Spinal cord (tissue), 9 donors: ENCODE measurements at regions not wholly inside any gene's neighbourhood (a gene's known extent, or its start where the extent isn't known, plus 50 kb on each side); places are given as distances from the start of the nearest gene placed in this dataset.
A peak's percentile ranks its signal among the peaks of the same experiment; 100 is the strongest.

Experiments used
- DNase-seq, 6 donors: peaks; one replicate each; pipeline versions ENCODE4 v3.0.0 to v3.0.0-alpha.2; 2013 to 2015; ENCODE audit warnings: low spot score in 6 of 6, low read depth in 4 of 6
- H3K27ac ChIP-seq: one replicate; pipeline ENCODE4 v1.5.1; 2013; ENCODE audit warnings: low read depth, low read length, control low read depth
- H3K27me3 ChIP-seq: one replicate; pipeline ENCODE4 v1.6.1; 2013; ENCODE audit warnings: low read length; ENCODE audit not compliant: control insufficient read depth, insufficient read depth
- H3K36me3 ChIP-seq: one replicate; pipeline ENCODE4 v1.6.1; 2013; ENCODE audit warnings: low read length; ENCODE audit not compliant: control insufficient read depth, insufficient read depth
- H3K4me1 ChIP-seq: one replicate; pipeline ENCODE4 v1.6.1; 2013; ENCODE audit warnings: low read length; ENCODE audit not compliant: control insufficient read depth, insufficient read depth
- H3K4me3 ChIP-seq: one replicate; pipeline ENCODE4 v1.5.1; 2013; ENCODE audit warnings: low read depth, low read length, control low read depth
- H3K9me3 ChIP-seq: one replicate; pipeline ENCODE4 v1.6.1; 2013; ENCODE audit warnings: low read length; ENCODE audit not compliant: control insufficient read depth, insufficient read depth
- WGBS: methylation state at CpG from one replicate; pipeline ENCODE4 v1.1.5; 2013; ENCODE audit warnings: missing lambda C conversion rate; ENCODE audit not compliant: insufficient coverage; 5-methylcytosine and 5-hydroxymethylcytosine counted together
- donor health status: healthy.

- 0% methylated on average over 28 of the region's 28 CpGs for WGBS
Measured at GRCh38 chr3:69541711-69542088, 155.8 kb upstream of the FRMD4B start.

GRCh38 chr3:69540706-69541581 is 155.1 kb upstream of the FRMD4B start:
- WGBS, result 30% methylated on average over 12 of the region's 24 CpGs
- no peaks in the 10 kb centered on the region for H3K9me3 ChIP-seq
- peaks cover 15% of the 10 kb centered on the region for H3K4me1 ChIP-seq
- H3K4me3 ChIP-seq, result peak overlapping the region; percentile 64
- peak in 3 of 6 donors; percentile 29 to 74 (median 58) for DNase-seq
- H3K36me3 ChIP-seq, result peaks cover 3% of the 10 kb centered on the region
- H3K27ac ChIP-seq, result no peak overlapping the region
- peaks cover 7% of the 10 kb centered on the region for H3K27me3 ChIP-seq

More at GRCh38 chr3:69541711-69542088, 155.8 kb upstream of the FRMD4B start:
- Histone ChIP-seq H3K27me3 (peaks cover 7% of the 10 kb centered on the region), H3K36me3 (no peaks in the 10 kb centered on the region), H3K4me3 (peak overlapping the region; percentile 64), H3K27ac (no peak overlapping the region), H3K9me3 (no peaks in the 10 kb centered on the region), H3K4me1 (peaks cover 14% of the 10 kb centered on the region)
- DNase-seq, result peak in 2 of 6 donors; percentile 60 to 67

GRCh38 chr3:69539134-69539533 is 153.2 kb upstream of the FRMD4B start:
- H3K4me3 ChIP-seq, result no peak overlapping the region
- no CpG with 5 or more reads among the region's 2 CpGs for WGBS
- H3K27ac ChIP-seq, result no peak overlapping the region
- no peaks in the 10 kb centered on the region for H3K9me3 ChIP-seq
- H3K27me3 ChIP-seq, result peaks cover 7% of the 10 kb centered on the region
- peaks cover 3% of the 10 kb centered on the region for H3K36me3 ChIP-seq
- DNase-seq, result peak in 1 of 6 donors; percentile 37
- H3K4me1 ChIP-seq, result peaks cover 17% of the 10 kb centered on the region

- H3K36me3 ChIP-seq, result peaks cover 3% of the 10 kb centered on the region
- no peak overlapping the region for H3K4me3 ChIP-seq
- H3K9me3 ChIP-seq, result no peaks in the 10 kb centered on the region
- H3K4me1 ChIP-seq, result peaks cover 17% of the 10 kb centered on the region
- H3K27ac ChIP-seq, result no peak overlapping the region
- DNase-seq, result no peak
- WGBS, result no CpG with 5 or more reads among the region's 1 CpG
- peaks cover 7% of the 10 kb centered on the region for H3K27me3 ChIP-seq
Measured at GRCh38 chr3:69538281-69538680, 152.4 kb upstream of the FRMD4B start.

- H3K4me1 ChIP-seq, result peaks cover 13% of the 10 kb centered on the region
- peaks cover 4% of the 10 kb centered on the region for H3K27me3 ChIP-seq
- H3K4me3 ChIP-seq, result no peak overlapping the region
- 82% methylated on average over 18 of the region's 19 CpGs for WGBS
- no peaks in the 10 kb centered on the region for H3K9me3 ChIP-seq
- no peak for DNase-seq
- H3K36me3 ChIP-seq, result peaks cover 3% of the 10 kb centered on the region
- no peak overlapping the region for H3K27ac ChIP-seq
Measured at GRCh38 chr3:69536306-69537020, 150.6 kb upstream of the FRMD4B start.

- Histone ChIP-seq H3K36me3 (peaks cover 3% of the 10 kb centered on the region), H3K4me3 (no peak overlapping the region), H3K4me1 (peaks cover 9% of the 10 kb centered on the region), H3K9me3 (no peaks in the 10 kb centered on the region), H3K27me3 (peaks cover under 1% of the 10 kb centered on the region), H3K27ac (no peak overlapping the region)
- WGBS, result 92% methylated on average over 9 of the region's 9 CpGs
- no peak for DNase-seq
Measured at GRCh38 chr3:69535613-69536012, 149.7 kb upstream of the FRMD4B start.

GRCh38 chr3:69532547-69533224 is 146.8 kb upstream of the FRMD4B start:
- H3K27me3 ChIP-seq, result no peaks in the 10 kb centered on the region
- WGBS, result 13% methylated on average over 5 of the region's 5 CpGs
- peaks cover 3% of the 10 kb centered on the region for H3K36me3 ChIP-seq
- peaks cover 9% of the 10 kb centered on the region for H3K4me1 ChIP-seq
- no peaks in the 10 kb centered on the region for H3K9me3 ChIP-seq
- H3K4me3 ChIP-seq, result no peak overlapping the region
- peak in 2 of 6 donors; percentile 48 to 82 for DNase-seq
- H3K27ac ChIP-seq, result no peak overlapping the region

GRCh38 chr3:69531576-69532546 is 146.0 kb upstream of the FRMD4B start:
- H3K27ac ChIP-seq, result no peak overlapping the region
- 58% methylated on average over 1 of the region's 3 CpGs for WGBS

GRCh38 chr3:69530554-69530953 is 144.7 kb upstream of the FRMD4B start:
- Histone ChIP-seq H3K9me3 (no peaks in the 10 kb centered on the region), H3K36me3 (no peaks in the 10 kb centered on the region), H3K27ac (no peak overlapping the region), H3K27me3 (no peaks in the 10 kb centered on the region), H3K4me3 (no peak overlapping the region), H3K4me1 (peaks cover 6% of the 10 kb centered on the region)
- DNase-seq, result no peak
- 81% methylated on average over 2 of the region's 7 CpGs for WGBS

More at GRCh38 chr3:69531576-69532546, 146.0 kb upstream of the FRMD4B start:
- no peak for DNase-seq
- H3K27me3 ChIP-seq, result no peaks in the 10 kb centered on the region
- H3K36me3 ChIP-seq, result peaks cover 3% of the 10 kb centered on the region
- no peaks in the 10 kb centered on the region for H3K9me3 ChIP-seq
- no peak overlapping the region for H3K4me3 ChIP-seq
- H3K4me1 ChIP-seq, result peaks cover 9% of the 10 kb centered on the region
